ENCODE measurements at regions not wholly inside any gene's neighbourhood (a gene's known extent, or its start where the extent isn't known, plus 50 kb on each side); places are given as distances from the start of the nearest gene placed in this dataset.

DNA sequence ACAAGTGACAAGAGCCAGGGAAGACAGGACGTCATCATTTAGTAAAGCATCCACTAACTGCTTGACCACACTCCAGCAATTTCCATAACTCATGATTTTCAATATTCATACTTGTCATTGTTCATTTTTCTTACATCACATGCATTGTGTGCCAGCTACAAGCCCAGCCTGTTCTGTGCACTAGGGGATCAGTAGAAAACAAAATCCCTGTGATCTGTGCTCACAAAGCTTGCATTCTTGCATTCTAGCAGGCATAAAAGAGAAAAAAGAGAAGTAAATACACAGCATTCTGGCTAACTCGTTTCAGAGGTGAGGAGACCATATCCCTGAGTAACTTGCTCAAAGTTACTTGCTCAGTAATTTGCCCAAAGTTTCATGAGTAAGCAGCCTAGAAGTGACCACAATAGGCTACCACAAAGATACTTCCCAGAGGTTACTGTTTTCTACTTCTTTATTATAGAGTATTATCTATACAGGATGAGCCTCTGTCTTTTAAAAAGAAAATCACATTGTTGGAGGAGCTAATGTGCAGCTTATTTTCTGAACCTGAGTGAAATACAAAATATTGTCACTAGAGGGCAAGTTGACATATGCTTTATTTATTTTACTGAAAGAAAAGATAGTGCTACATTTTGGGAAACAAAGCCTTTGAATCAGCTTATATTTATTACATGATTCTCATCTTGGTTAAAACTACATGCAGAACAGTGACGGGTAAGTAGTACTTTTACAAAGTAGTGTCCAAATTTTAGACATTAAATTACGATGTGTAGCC lies 701.4 kb upstream of the LMCD1 start:
- Histone ChIP-seq H3K36me3 (ENCODE audit: control insufficient read depth in 4 of 4, insufficient read depth in 3 of 4, low read depth in 1 of 4, low read length in 3 of 4) (no peaks in the 10 kb centered on the region), H3K4me1 (ENCODE audit: control insufficient read depth in 4 of 4, insufficient read depth in 4 of 4, low read length in 3 of 4) (no peaks in the 10 kb centered on the region), H3K27me3 (ENCODE audit: control insufficient read depth in 4 of 4, insufficient read depth in 4 of 4, low read length in 3 of 4) (no peaks in the 10 kb centered on the region), H3K9ac (ENCODE audit: low read depth in 1 of 2, low read length in 2 of 2) (no peak overlapping the region), H3K9me3 (ENCODE audit: control insufficient read depth in 4 of 4, low read length in 3 of 4) (no peaks in the 10 kb centered on the region), H3K4me3 (ENCODE audit: low read depth in 1 of 3, low read length in 3 of 3) (no peak overlapping the region), H3K27ac (ENCODE audit: low read depth in 1 of 2, low read length in 2 of 2) (no peak overlapping the region)
- TF ChIP-seq, protein P1, sequence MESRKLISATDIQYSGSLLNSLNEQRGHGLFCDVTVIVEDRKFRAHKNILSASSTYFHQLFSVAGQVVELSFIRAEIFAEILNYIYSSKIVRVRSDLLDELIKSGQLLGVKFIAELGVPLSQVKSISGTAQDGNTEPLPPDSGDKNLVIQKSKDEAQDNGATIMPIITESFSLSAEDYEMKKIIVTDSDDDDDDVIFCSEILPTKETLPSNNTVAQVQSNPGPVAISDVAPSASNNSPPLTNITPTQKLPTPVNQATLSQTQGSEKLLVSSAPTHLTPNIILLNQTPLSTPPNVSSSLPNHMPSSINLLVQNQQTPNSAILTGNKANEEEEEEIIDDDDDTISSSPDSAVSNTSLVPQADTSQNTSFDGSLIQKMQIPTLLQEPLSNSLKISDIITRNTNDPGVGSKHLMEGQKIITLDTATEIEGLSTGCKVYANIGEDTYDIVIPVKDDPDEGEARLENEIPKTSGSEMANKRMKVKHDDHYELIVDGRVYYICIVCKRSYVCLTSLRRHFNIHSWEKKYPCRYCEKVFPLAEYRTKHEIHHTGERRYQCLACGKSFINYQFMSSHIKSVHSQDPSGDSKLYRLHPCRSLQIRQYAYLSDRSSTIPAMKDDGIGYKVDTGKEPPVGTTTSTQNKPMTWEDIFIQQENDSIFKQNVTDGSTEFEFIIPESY (IDR thresholded peaks at IDR 0.05), result no peak
- no peak for TF ChIP-seq YY1 (IDR thresholded peaks at IDR 0.05)
- no peak for TF ChIP-seq HNF4G (IDR thresholded peaks at IDR 0.05)
- TF ChIP-seq SP1 (IDR thresholded peaks at IDR 0.05), result no peak
- TF ChIP-seq NR2F2 (IDR thresholded peaks at IDR 0.05), result no peak
- TF ChIP-seq, protein P2, sequence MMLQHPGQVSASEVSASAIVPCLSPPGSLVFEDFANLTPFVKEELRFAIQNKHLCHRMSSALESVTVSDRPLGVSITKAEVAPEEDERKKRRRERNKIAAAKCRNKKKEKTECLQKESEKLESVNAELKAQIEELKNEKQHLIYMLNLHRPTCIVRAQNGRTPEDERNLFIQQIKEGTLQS (IDR thresholded peaks at IDR 0.05), result no peak
- TF ChIP-seq RAD21 (IDR thresholded peaks at IDR 0.05), result peak; percentile 49 to 56
- TF ChIP-seq HNF4A (conservative IDR thresholded peaks at IDR 0.05), result no peak
- no peak for TF ChIP-seq TAF1 (conservative IDR thresholded peaks at IDR 0.05)
- TF ChIP-seq, protein P3, sequence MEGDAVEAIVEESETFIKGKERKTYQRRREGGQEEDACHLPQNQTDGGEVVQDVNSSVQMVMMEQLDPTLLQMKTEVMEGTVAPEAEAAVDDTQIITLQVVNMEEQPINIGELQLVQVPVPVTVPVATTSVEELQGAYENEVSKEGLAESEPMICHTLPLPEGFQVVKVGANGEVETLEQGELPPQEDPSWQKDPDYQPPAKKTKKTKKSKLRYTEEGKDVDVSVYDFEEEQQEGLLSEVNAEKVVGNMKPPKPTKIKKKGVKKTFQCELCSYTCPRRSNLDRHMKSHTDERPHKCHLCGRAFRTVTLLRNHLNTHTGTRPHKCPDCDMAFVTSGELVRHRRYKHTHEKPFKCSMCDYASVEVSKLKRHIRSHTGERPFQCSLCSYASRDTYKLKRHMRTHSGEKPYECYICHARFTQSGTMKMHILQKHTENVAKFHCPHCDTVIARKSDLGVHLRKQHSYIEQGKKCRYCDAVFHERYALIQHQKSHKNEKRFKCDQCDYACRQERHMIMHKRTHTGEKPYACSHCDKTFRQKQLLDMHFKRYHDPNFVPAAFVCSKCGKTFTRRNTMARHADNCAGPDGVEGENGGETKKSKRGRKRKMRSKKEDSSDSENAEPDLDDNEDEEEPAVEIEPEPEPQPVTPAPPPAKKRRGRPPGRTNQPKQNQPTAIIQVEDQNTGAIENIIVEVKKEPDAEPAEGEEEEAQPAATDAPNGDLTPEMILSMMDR (IDR thresholded peaks at IDR 0.05; ENCODE audit: low read depth, low read length, missing input control), result peak; percentile 20
- TF ChIP-seq FOXA1 (IDR thresholded peaks at IDR 0.05), result no peak
- no peak for TF ChIP-seq JUND (IDR thresholded peaks at IDR 0.05)
- 51% methylated on average over 4 of the region's 4 CpGs for WGBS
- no peak for DNase-seq (ENCODE audit: low spot score)

DNA sequence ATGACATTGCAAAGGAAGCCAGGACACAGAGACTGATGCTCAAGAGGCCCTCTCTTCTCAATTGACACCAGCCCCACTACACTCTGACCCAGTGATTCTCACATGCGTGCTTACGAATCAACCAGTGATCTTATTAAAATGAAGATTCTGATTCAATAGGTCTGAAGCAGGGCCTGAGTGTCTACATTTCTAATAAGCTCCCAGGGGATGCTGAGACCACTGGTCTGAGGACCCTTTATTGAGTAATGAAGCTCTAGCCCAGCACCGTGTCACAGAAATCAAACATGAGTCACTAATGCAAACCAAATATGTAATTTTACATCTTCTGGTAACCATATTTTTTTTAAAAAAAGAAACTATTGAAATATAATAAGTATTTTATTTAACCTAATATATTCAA lies 689.1 kb upstream of the LMCD1 start:
- Histone ChIP-seq H3K4me3 (ENCODE audit: low read depth in 1 of 3, low read length in 3 of 3) (no peak overlapping the region), H3K27me3 (ENCODE audit: control insufficient read depth in 4 of 4, insufficient read depth in 4 of 4, low read length in 3 of 4) (peaks cover 0 to 3% (median 0%) of the 10 kb centered on the region in 4 donors), H3K27ac (ENCODE audit: low read depth in 1 of 2, low read length in 2 of 2) (no peak overlapping the region), H3K9me3 (ENCODE audit: control insufficient read depth in 4 of 4, low read length in 3 of 4) (no peaks in the 10 kb centered on the region), H3K36me3 (ENCODE audit: control insufficient read depth in 4 of 4, insufficient read depth in 3 of 4, low read depth in 1 of 4, low read length in 3 of 4) (no peaks in the 10 kb centered on the region), H3K9ac (ENCODE audit: low read depth in 1 of 2, low read length in 2 of 2) (no peak overlapping the region), H3K4me1 (ENCODE audit: control insufficient read depth in 4 of 4, insufficient read depth in 4 of 4, low read length in 3 of 4) (no peaks in the 10 kb centered on the region)
- TF ChIP-seq, protein P4, sequence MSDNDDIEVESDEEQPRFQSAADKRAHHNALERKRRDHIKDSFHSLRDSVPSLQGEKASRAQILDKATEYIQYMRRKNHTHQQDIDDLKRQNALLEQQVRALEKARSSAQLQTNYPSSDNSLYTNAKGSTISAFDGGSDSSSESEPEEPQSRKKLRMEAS (IDR thresholded peaks at IDR 0.05), result no peak
- TF ChIP-seq HNF4A (conservative IDR thresholded peaks at IDR 0.05) (no peak), GABPA (IDR thresholded peaks at IDR 0.05 in 1 of 2, conservative IDR thresholded peaks at IDR 0.05 in 1 of 2) (no peak), RXRA (IDR thresholded peaks at IDR 0.05) (no peak), RAD21 (IDR thresholded peaks at IDR 0.05) (no peak), JUND (IDR thresholded peaks at IDR 0.05) (no peak), FOXA1 (IDR thresholded peaks at IDR 0.05) (no peak)
- TF ChIP-seq, protein P5, sequence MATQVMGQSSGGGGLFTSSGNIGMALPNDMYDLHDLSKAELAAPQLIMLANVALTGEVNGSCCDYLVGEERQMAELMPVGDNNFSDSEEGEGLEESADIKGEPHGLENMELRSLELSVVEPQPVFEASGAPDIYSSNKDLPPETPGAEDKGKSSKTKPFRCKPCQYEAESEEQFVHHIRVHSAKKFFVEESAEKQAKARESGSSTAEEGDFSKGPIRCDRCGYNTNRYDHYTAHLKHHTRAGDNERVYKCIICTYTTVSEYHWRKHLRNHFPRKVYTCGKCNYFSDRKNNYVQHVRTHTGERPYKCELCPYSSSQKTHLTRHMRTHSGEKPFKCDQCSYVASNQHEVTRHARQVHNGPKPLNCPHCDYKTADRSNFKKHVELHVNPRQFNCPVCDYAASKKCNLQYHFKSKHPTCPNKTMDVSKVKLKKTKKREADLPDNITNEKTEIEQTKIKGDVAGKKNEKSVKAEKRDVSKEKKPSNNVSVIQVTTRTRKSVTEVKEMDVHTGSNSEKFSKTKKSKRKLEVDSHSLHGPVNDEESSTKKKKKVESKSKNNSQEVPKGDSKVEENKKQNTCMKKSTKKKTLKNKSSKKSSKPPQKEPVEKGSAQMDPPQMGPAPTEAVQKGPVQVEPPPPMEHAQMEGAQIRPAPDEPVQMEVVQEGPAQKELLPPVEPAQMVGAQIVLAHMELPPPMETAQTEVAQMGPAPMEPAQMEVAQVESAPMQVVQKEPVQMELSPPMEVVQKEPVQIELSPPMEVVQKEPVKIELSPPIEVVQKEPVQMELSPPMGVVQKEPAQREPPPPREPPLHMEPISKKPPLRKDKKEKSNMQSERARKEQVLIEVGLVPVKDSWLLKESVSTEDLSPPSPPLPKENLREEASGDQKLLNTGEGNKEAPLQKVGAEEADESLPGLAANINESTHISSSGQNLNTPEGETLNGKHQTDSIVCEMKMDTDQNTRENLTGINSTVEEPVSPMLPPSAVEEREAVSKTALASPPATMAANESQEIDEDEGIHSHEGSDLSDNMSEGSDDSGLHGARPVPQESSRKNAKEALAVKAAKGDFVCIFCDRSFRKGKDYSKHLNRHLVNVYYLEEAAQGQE (IDR thresholded peaks at IDR 0.05), result no peak
- no peak for DNase-seq (ENCODE audit: low spot score)
- WGBS, result 93% methylated on average over 3 of the region's 3 CpGs
